Activated T-cell treated with anti-CD3 and anti-CD28 coated beads, Interleukin-2, amount 50 U/mL, for 72 hours (primary cell): ENCODE measurements at regions not wholly inside any gene's neighbourhood (a gene's known extent, or its start where the extent isn't known, plus 50 kb on each side); places are given as distances from the start of the nearest gene placed in this dataset.

Source experiments
- ATAC-seq, 2 donors: fragments of 150-1000 bp; cut with Tn5 transposase; replicated peaks in 1 of 2; 2 replicates each; pipeline ENCODE4 v1.10.0; 2021; ENCODE audit warnings: moderate library complexity in 2 of 2, mild to moderate bottlenecking in 1 of 2
- DNase-seq, 2 donors: peaks; one replicate each; pipeline ENCODE4 v3.0.0; 2021 to 2022; ENCODE audit warnings: mixed read lengths in 1 of 2
- H3K27ac Mint-ChIP-seq: one replicate; pipeline ENCODE4 v1.8.0; 2022; ENCODE audit warnings: mild to moderate bottlenecking, moderate library complexity, mixed read lengths
- H3K27me3 Mint-ChIP-seq: one replicate; pipeline ENCODE4 v1.8.0; 2022; ENCODE audit warnings: low read depth, mixed read lengths
- H3K36me3 Mint-ChIP-seq, 2 donors: one replicate each; pipeline ENCODE4 v1.8.0; 2022; ENCODE audit warnings: mixed read lengths in 2 of 2, mild to moderate bottlenecking in 1 of 2; ENCODE audit not compliant: insufficient read depth in 2 of 2
- H3K4me1 Mint-ChIP-seq: one replicate; pipeline ENCODE4 v1.8.0; 2022; ENCODE audit warnings: low read depth, mixed read lengths
- H3K4me3 Mint-ChIP-seq, 2 donors: one replicate each; pipeline ENCODE4 v1.8.0; 2022; ENCODE audit warnings: mild to moderate bottlenecking in 2 of 2, mixed read lengths in 2 of 2, moderate library complexity in 2 of 2
- H3K9me3 Mint-ChIP-seq, 2 donors: one replicate each; pipeline ENCODE4 v1.8.0; 2022; ENCODE audit warnings: mixed read lengths in 2 of 2

DNA sequence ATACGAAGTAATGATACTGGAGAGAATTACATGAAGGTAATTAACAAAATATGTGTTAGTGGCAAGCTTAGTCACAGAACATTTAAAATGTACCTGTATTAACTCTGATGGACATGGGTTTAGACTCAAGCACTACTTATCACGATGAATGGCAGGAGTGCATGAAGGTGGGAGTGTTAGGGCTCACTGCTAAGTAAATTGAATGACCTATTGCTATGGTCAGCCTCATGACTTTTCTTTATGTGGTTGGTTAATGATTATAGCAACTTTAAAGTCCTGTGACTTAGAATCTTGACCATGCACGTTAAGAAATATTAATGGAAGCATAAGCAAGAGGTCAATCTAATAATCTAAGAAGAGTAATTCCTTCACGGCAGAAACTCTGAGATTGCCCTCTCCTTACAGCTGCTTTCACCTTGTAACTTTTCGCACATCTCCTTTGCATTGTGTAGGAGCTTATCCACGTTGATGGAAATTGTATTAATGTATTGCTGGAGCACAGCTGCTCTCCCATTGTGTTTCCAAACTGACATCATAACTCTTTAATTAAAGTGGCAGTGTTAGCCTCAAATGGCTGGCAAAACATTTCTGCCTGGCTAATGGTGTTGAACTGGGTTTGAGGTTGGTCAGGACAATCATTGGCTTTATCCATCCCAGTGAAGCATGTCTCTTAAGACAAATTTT, 114.5 kb downstream of the RXFP2 start:
- no peaks in the 10 kb centered on the region for H3K36me3 Mint-ChIP-seq
- no peak for DNase-seq
- no peak overlapping the region for H3K4me3 Mint-ChIP-seq
- H3K27me3 Mint-ChIP-seq, result peaks cover 6% of the 10 kb centered on the region
- H3K27ac Mint-ChIP-seq, result no peak overlapping the region
- no peaks in the 10 kb centered on the region for H3K9me3 Mint-ChIP-seq
- ATAC-seq, result no peak
- H3K4me1 Mint-ChIP-seq, result no peaks in the 10 kb centered on the region

DNA sequence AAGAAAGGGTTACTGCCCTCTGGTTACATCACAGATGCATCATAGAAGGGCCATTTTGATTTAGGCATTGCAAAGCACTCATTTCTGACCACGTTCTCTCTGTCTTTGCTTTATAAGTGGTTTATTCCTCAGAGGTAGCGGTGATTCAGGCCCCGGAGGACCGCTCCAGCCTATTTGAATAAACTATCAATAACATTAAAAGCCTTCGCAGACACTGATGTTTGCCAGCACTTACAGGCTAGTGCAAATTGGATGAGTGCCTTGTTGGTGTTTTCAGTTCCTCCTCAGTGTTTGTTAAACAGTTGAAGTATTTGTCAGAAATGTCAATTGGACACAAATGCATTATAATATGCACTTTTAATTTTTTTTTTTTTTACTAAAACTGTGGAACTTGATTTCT, 120.2 kb downstream of the RXFP2 start:
- ATAC-seq, result no peak
- no peak for DNase-seq
- Mint-ChIP-seq H3K4me3 (no peak overlapping the region), H3K4me1 (no peaks in the 10 kb centered on the region), H3K9me3 (no peaks in the 10 kb centered on the region), H3K36me3 (no peaks in the 10 kb centered on the region), H3K27ac (no peak overlapping the region), H3K27me3 (no peaks in the 10 kb centered on the region)

GRCh38 chr13:31860002-31860401, 120.7 kb downstream of the RXFP2 start:
- no peak overlapping the region for H3K27ac Mint-ChIP-seq
- no peak overlapping the region for H3K4me3 Mint-ChIP-seq
- no peaks in the 10 kb centered on the region for H3K27me3 Mint-ChIP-seq
- ATAC-seq, result no peak
- H3K36me3 Mint-ChIP-seq, result no peaks in the 10 kb centered on the region
- no peaks in the 10 kb centered on the region for H3K9me3 Mint-ChIP-seq
- DNase-seq, result no peak
- H3K4me1 Mint-ChIP-seq, result no peaks in the 10 kb centered on the region

DNA sequence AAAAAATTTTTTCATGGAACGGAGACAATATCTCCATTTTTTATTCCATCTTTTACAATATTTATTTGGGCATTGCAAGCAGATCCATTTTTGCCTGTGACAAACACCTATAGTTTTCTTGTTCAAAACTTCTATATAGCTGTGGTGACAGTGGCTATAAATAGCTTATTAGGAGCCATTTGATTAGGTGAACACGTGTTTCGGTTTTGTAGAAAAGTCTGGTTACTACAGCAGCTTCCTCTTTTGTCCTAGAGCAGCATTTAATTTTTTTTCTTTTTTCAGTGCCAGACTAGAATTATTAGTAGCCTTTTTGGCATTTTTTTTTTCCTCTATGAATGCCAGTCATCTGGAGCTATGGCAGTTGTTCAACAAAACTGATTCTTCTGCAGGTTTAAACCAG, 123.5 kb downstream of the RXFP2 start:
- Mint-ChIP-seq H3K27me3 (no peaks in the 10 kb centered on the region), H3K36me3 (no peaks in the 10 kb centered on the region), H3K4me3 (no peak overlapping the region), H3K9me3 (no peaks in the 10 kb centered on the region), H3K27ac (no peak overlapping the region), H3K4me1 (no peaks in the 10 kb centered on the region)
- DNase-seq (no peak), ATAC-seq (no peak)

DNA sequence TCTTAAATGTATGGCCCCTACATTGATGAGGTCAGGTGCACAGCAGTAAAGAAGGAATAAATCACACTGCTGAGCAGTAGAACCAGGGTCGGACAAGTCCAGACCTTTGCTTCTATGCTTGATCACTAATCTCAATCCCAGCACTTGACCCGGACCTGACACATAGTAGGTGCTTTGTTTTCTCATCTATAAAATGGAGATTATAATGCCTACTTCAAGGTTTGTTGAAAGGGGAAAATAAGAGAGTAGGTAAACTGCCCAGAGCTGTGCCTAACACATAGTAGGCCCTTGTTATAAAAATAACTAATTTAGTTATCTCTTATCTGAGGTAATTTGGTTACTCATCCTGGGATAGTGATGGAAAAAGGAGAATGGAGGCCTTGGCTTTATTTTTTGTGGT, 125.0 kb downstream of the RXFP2 start:
- H3K36me3 Mint-ChIP-seq, result no peaks in the 10 kb centered on the region
- no peak overlapping the region for H3K27ac Mint-ChIP-seq
- H3K27me3 Mint-ChIP-seq, result no peaks in the 10 kb centered on the region
- no peak overlapping the region for H3K4me3 Mint-ChIP-seq
- no peaks in the 10 kb centered on the region for H3K4me1 Mint-ChIP-seq
- no peaks in the 10 kb centered on the region for H3K9me3 Mint-ChIP-seq
- DNase-seq (no peak), ATAC-seq (no peak)

DNA sequence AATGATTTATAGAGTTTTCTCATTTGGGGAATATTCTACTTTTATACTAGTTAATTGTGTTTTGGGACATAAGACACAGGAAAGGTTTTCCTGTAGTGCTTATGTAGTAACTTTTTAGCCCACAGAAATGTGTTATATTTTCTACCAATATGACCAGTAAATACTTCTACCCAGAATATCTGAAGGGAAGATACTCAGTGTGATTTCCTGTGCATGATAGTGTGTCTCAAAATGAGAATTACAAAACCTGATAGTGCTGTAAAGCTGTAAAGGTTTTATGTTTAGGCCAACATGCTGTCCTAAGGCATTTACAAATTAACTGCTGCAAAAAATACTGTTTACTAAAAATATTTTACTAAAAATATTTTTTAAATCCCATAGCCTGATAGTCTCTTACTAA, 126.8 kb downstream of the RXFP2 start:
- ATAC-seq (no peak), DNase-seq (no peak)
- Mint-ChIP-seq H3K4me1 (no peaks in the 10 kb centered on the region), H3K36me3 (no peaks in the 10 kb centered on the region), H3K27ac (no peak overlapping the region), H3K27me3 (no peaks in the 10 kb centered on the region), H3K9me3 (no peaks in the 10 kb centered on the region), H3K4me3 (no peak overlapping the region)

DNA sequence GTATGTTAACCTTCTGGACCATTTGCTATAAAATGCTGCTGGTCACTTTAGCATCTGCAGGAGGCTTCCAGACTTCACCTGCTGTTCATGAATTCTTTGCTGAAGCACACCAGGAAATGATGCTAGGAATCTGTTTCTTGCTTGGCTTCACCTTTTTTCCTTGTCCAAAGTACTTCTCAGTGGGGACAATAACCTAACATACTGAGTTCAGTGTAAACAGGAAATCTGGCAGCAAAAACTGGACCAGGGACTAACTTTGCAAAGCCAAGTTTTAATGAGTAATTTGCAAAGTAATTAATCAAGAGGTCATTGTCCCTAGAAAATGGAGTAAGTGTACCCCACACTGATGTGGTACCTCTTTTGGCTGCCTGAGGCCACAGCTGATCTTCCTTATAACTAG, 128.4 kb downstream of the RXFP2 start:
- no peaks in the 10 kb centered on the region for H3K4me1 Mint-ChIP-seq
- no peaks in the 10 kb centered on the region for H3K9me3 Mint-ChIP-seq
- no peak overlapping the region for H3K4me3 Mint-ChIP-seq
- no peaks in the 10 kb centered on the region for H3K36me3 Mint-ChIP-seq
- no peak overlapping the region for H3K27ac Mint-ChIP-seq
- no peaks in the 10 kb centered on the region for H3K27me3 Mint-ChIP-seq
- DNase-seq (no peak), ATAC-seq (no peak)

GRCh38 chr13:31869582-31869981, 130.3 kb downstream of the RXFP2 start:
- no peak overlapping the region for H3K27ac Mint-ChIP-seq

GRCh38 chr13:31870511-31870910, 131.2 kb downstream of the RXFP2 start:
- Mint-ChIP-seq H3K27ac (no peak overlapping the region), H3K36me3 (no peaks in the 10 kb centered on the region), H3K27me3 (no peaks in the 10 kb centered on the region), H3K9me3 (no peaks in the 10 kb centered on the region), H3K4me3 (no peak overlapping the region), H3K4me1 (no peaks in the 10 kb centered on the region)
- DNase-seq, result no peak
- no peak for ATAC-seq

More at GRCh38 chr13:31869582-31869981, 130.3 kb downstream of the RXFP2 start:
- no peaks in the 10 kb centered on the region for H3K27me3 Mint-ChIP-seq
- no peak overlapping the region for H3K4me3 Mint-ChIP-seq
- DNase-seq (no peak), ATAC-seq (no peak)
- no peaks in the 10 kb centered on the region for H3K36me3 Mint-ChIP-seq
- H3K9me3 Mint-ChIP-seq, result no peaks in the 10 kb centered on the region
- no peaks in the 10 kb centered on the region for H3K4me1 Mint-ChIP-seq

- Mint-ChIP-seq H3K4me1 (no peaks in the 10 kb centered on the region), H3K36me3 (no peaks in the 10 kb centered on the region), H3K4me3 (no peak overlapping the region), H3K27me3 (no peaks in the 10 kb centered on the region), H3K9me3 (no peaks in the 10 kb centered on the region), H3K27ac (no peak overlapping the region)
- DNase-seq, result no peak
- no peak for ATAC-seq
Measured at GRCh38 chr13:31873145-31873544, 133.8 kb downstream of the RXFP2 start.

DNA sequence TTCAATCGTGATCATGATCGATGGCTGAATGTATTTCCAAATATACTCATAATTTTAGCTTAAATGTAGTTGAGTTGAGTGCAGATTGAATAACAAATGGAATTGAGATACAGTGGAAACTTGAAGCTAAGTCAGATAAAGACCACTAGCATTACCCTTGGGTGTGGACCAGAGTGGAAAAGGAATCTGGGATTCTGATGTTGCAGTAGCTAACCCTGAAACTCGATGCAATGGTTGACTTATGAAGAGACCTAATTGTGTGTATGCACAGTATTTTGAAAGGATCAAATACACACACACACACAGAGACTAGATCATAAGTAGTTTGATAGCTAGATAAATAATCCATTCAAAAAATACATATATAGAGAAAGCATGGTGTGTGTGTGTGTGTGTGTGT, 135.8 kb downstream of the RXFP2 start:
- Mint-ChIP-seq H3K27ac (no peak overlapping the region), H3K36me3 (no peaks in the 10 kb centered on the region), H3K27me3 (no peaks in the 10 kb centered on the region), H3K9me3 (no peaks in the 10 kb centered on the region), H3K4me1 (no peaks in the 10 kb centered on the region), H3K4me3 (no peak overlapping the region)
- DNase-seq (no peak), ATAC-seq (no peak)

GRCh38 chr13:31878052-31878451, 138.7 kb downstream of the RXFP2 start:
- Mint-ChIP-seq H3K4me1 (no peaks in the 10 kb centered on the region), H3K36me3 (no peaks in the 10 kb centered on the region), H3K27ac (no peak overlapping the region), H3K4me3 (no peak overlapping the region), H3K9me3 (no peaks in the 10 kb centered on the region), H3K27me3 (no peaks in the 10 kb centered on the region)
- ATAC-seq (no peak), DNase-seq (no peak)

DNA sequence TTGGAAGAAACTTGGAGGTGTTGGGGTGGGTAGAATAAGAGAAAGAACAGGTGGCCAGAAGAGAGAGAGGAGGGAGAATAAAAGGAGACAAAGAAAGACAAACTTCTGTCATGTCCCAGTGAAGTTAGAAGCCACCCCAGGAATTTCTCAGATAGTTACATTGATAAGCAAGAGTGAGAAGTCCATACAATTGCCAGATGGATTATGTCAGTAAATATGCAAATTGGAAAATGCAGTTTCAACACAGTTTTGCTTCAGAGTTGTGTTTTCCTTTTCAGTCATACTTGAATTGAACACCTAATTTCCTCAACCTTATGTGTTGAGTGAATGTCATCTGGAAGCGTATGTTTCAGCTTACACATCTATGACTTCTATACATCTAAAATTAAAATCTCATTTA, 139.2 kb downstream of the RXFP2 start:
- H3K36me3 Mint-ChIP-seq, result no peaks in the 10 kb centered on the region
- H3K27me3 Mint-ChIP-seq, result no peaks in the 10 kb centered on the region
- H3K4me1 Mint-ChIP-seq, result no peaks in the 10 kb centered on the region
- ATAC-seq (no peak), DNase-seq (no peak)
- no peaks in the 10 kb centered on the region for H3K9me3 Mint-ChIP-seq
- no peak overlapping the region for H3K4me3 Mint-ChIP-seq
- H3K27ac Mint-ChIP-seq, result no peak overlapping the region

- Mint-ChIP-seq H3K27ac (no peak overlapping the region), H3K4me3 (no peak overlapping the region), H3K36me3 (no peaks in the 10 kb centered on the region), H3K4me1 (no peaks in the 10 kb centered on the region), H3K9me3 (no peaks in the 10 kb centered on the region), H3K27me3 (no peaks in the 10 kb centered on the region)
- ATAC-seq, result no peak
- no peak for DNase-seq
Measured at GRCh38 chr13:31878955-31879354, 139.6 kb downstream of the RXFP2 start.
